Esophagus muscularis mucosa (tissue), 4 donors: ENCODE measurements at regions not wholly inside any gene's neighbourhood (a gene's known extent, or its start where the extent isn't known, plus 50 kb on each side); places are given as distances from the start of the nearest gene placed in this dataset.

ENCODE experiments used
- DNase-seq: peaks from one replicate; pipeline ENCODE4 v3.0.0-alpha.2; 2017; ENCODE audit errors: extremely low spot score
- H3K27ac ChIP-seq, 4 donors: fragments of 200-600 bp; sonication (generic); replicated peaks in 1 of 4; 1 replicate in 3 of 4; 2 replicates in 1 of 4; pipeline ENCODE4 v1.5.1; 2016 to 2019; ENCODE audit warnings: mild to moderate bottlenecking in 1 of 4
- H3K27me3 ChIP-seq, 4 donors: fragments of 200-600 bp; sonication (generic); one replicate each; pipeline versions ENCODE4 v1.5.1 to v1.6.0; 2016 to 2019
- H3K36me3 ChIP-seq, 4 donors: fragments of 200-600 bp; sonication (generic); one replicate each; pipeline ENCODE4 v1.5.1; 2016 to 2019
- H3K4me1 ChIP-seq, 4 donors: fragments of 200-600 bp; sonication (generic); one replicate each; pipeline ENCODE4 v1.5.1; 2016 to 2019
- H3K4me3 ChIP-seq, 4 donors: fragments of 200-600 bp; sonication (generic); 1 replicate in 2 of 4; 2 replicates in 2 of 4; pipeline ENCODE4 v1.5.1; 2016 to 2019; ENCODE audit warnings: mild to moderate bottlenecking in 4 of 4, moderate library complexity in 1 of 4
- H3K9me3 ChIP-seq, 4 donors: fragments of 200-600 bp; sonication (generic); 1 replicate in 3 of 4; 2 replicates in 1 of 4; pipeline ENCODE4 v1.5.1; 2016 to 2019
- EP300 ChIP-seq: sonication (generic); formaldehyde crosslinking; IDR thresholded peaks from one replicate; pipeline ENCODE4 v1.6.1; 2017; ENCODE audit warnings: antibody characterized with exemption
- POLR2A ChIP-seq: fragments of 450-650 bp; IDR thresholded peaks from one replicate; pipeline ENCODE4 v1.6.1; 2017; ENCODE audit warnings: antibody characterized with exemption, moderate library complexity, mild to moderate bottlenecking, low read depth
- POLR2AphosphoS5 ChIP-seq, 2 donors: sonication (generic); formaldehyde crosslinking; IDR thresholded peaks; one replicate each; pipeline ENCODE4 v1.6.1; 2017; ENCODE audit warnings: antibody characterized with exemption in 2 of 2
- WGBS: methylation state at CpG from one replicate; pipeline ENCODE4 v1.1.5; 2018; 5-methylcytosine and 5-hydroxymethylcytosine counted together
- intact Hi-C: fragments of 100-400 bp; cut with DNase I; formaldehyde crosslinking; loops from one replicate; pipeline ENCODE4 v1.15.1; 2023
- TF ChIP-seq, protein P1 (sequence below), 3 experiments: fragments of 200-600 bp in 2 of 3; fragments of 450-650 bp in 1 of 3; sonication (generic) in 2 of 3; IDR thresholded peaks; one replicate each; pipeline ENCODE4 v1.5.1; 2017 to 2019; ENCODE audit warnings: antibody characterized with exemption in 3 of 3, mild to moderate bottlenecking in 2 of 3, moderate library complexity in 1 of 3

DNA sequence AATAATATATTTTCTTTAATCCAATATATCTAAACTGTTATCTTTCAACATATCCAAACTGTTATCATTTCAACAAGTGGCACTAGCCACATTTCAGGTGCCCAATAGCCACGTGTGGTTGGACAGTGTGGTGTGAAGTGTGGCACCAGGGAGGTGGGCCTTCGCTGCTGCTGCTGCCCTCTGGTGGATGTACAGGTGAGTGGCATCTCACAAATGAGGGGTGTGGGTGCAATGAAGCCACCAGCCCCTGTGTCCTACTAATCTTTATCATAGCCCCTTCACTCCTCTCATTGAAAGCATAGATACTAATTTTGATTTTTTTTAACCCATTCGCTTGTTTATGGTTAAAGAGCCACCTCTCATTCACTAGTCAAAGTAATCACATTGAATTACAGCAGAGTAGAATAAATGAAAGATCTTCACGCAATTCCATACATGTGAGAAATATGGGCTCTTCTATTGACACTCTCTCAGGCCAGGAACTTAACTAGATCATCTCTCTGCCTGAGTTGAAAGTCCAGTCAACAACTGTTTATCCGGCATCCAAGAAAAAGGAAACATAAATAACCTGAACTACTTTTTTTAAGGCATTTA, 499.2 kb downstream of the OMA1 start:
- 66% methylated on average over 5 of the region's 5 CpGs for WGBS
- Histone ChIP-seq H3K9me3 (no peaks in the 10 kb centered on the region), H3K27ac (no peak overlapping the region), H3K36me3 (no peaks in the 10 kb centered on the region), H3K4me1 (no peaks in the 10 kb centered on the region), H3K4me3 (no peak overlapping the region), H3K27me3 (no peaks in the 10 kb centered on the region)
- DNase-seq = no peak
- intact Hi-C loops = loop anchor here (2.0 kb wide), 1 partner anchor 1217 kb away; no protein-coding TSS in a partner anchor
- no peak for TF ChIP-seq POLR2AphosphoS5 (IDR thresholded peaks at IDR 0.05)
- TF ChIP-seq, protein P1, sequence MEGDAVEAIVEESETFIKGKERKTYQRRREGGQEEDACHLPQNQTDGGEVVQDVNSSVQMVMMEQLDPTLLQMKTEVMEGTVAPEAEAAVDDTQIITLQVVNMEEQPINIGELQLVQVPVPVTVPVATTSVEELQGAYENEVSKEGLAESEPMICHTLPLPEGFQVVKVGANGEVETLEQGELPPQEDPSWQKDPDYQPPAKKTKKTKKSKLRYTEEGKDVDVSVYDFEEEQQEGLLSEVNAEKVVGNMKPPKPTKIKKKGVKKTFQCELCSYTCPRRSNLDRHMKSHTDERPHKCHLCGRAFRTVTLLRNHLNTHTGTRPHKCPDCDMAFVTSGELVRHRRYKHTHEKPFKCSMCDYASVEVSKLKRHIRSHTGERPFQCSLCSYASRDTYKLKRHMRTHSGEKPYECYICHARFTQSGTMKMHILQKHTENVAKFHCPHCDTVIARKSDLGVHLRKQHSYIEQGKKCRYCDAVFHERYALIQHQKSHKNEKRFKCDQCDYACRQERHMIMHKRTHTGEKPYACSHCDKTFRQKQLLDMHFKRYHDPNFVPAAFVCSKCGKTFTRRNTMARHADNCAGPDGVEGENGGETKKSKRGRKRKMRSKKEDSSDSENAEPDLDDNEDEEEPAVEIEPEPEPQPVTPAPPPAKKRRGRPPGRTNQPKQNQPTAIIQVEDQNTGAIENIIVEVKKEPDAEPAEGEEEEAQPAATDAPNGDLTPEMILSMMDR (IDR thresholded peaks at IDR 0.05) = peak; percentile 65 to 75 (median 74)

DNA sequence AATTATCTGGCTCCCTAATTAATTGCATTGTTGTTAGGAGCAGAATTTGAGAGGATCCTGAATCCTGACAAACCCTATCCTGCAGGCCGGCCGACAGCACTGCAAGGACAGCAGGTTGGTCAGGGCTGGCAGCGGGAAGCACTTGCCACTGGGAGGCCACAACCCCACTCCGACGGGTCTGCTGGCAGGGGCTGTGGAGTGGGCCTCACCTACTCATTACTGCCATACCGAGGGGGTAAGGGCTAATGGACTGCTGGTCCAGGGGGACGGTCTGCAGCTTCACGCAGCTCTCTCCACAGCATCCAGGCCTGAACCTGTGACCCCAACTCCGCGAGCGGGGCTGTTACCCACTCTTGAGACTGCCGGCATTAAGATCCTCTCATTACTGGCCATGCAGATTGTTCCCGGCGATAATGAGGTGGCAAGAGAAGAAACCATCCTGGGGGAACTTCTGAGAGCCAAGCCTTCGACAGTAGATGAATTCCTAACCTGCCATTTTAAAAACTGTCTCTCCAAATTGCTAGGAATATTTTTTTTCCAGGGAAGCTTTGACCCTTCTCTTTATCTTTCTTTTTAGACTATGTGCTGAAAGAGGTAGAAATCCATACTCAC, 501.3 kb downstream of the OMA1 start:
- no peaks in the 10 kb centered on the region for H3K9me3 ChIP-seq
- intact Hi-C loops = no loop called here
- TF ChIP-seq POLR2AphosphoS5 (IDR thresholded peaks at IDR 0.05) = no peak
- TF ChIP-seq, protein P1 (IDR thresholded peaks at IDR 0.05) = no peak
- TF ChIP-seq POLR2A = no peak
- no peak for TF ChIP-seq EP300
- H3K27ac ChIP-seq = no peak overlapping the region
- H3K36me3 ChIP-seq = no peaks in the 10 kb centered on the region
- no peak for DNase-seq
- 85% methylated on average over 13 of the region's 15 CpGs for WGBS
- H3K4me1 ChIP-seq = no peaks in the 10 kb centered on the region
- no peaks in the 10 kb centered on the region for H3K27me3 ChIP-seq
- no peak overlapping the region for H3K4me3 ChIP-seq

DNA sequence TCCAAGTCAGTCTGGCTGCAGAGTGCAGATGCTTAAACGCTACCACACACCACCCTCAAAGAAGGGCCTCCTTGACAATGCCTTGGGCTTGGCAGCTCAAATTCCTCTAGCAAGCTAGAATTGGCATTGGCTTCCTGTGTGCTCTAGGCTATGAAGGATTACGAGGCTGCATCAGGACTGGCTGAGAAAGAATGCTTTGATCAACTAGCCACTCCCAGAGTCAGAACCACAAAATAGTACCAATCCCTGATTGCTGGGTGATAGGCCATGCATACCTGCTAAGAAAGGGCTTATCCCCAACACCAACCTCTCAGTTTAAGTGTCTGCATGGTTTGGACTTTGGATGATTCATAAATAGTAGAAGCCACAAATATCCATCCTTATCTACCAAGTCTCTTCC, 504.9 kb downstream of the OMA1 start:
- H3K9me3 ChIP-seq = no peaks in the 10 kb centered on the region
- H3K4me3 ChIP-seq = no peak overlapping the region
- H3K27ac ChIP-seq = no peak overlapping the region
- TF ChIP-seq EP300 (no peak), POLR2AphosphoS5 (IDR thresholded peaks at IDR 0.05) (no peak), POLR2A (no peak)
- TF ChIP-seq, protein P1 (IDR thresholded peaks at IDR 0.05) = no peak
- WGBS = 57% methylated on average over 1 of the region's 2 CpGs
- no peaks in the 10 kb centered on the region for H3K36me3 ChIP-seq
- H3K27me3 ChIP-seq = peaks cover 0 to 5% (median 0%) of the 10 kb centered on the region in 4 donors
- no peaks in the 10 kb centered on the region for H3K4me1 ChIP-seq
- intact Hi-C loops = no loop called here
- no peak for DNase-seq

DNA sequence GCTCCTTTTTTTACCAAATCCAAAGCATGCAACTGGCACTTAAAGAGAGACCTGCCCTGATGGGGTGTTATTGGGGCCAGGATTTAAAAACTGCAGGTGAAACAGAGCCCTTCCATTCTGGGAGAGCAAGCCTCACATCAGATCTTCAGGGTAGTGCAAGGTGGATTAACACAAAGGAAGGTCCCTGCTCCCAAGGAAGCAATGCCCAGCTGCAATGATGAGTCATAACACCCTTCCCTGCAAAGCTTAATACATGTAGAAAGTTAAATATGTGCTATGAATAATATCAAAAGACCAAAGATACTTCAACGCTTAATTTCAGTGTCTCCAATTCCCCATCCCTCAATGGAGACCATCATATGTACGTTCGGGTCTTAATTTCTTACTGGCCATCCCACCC, 508.0 kb downstream of the OMA1 start:
- DNase-seq = no peak
- Histone ChIP-seq H3K27ac (no peak overlapping the region), H3K9me3 (no peaks in the 10 kb centered on the region), H3K36me3 (no peaks in the 10 kb centered on the region), H3K27me3 (peaks cover 0 to 5% (median 0%) of the 10 kb centered on the region in 4 donors), H3K4me3 (no peak overlapping the region), H3K4me1 (no peaks in the 10 kb centered on the region)
- intact Hi-C loops = no loop called here
- TF ChIP-seq, protein P1 (IDR thresholded peaks at IDR 0.05) = no peak
- TF ChIP-seq EP300 (no peak), POLR2AphosphoS5 (IDR thresholded peaks at IDR 0.05) (no peak), POLR2A (no peak)
- WGBS = 98% methylated on average over 3 of the region's 3 CpGs

DNA sequence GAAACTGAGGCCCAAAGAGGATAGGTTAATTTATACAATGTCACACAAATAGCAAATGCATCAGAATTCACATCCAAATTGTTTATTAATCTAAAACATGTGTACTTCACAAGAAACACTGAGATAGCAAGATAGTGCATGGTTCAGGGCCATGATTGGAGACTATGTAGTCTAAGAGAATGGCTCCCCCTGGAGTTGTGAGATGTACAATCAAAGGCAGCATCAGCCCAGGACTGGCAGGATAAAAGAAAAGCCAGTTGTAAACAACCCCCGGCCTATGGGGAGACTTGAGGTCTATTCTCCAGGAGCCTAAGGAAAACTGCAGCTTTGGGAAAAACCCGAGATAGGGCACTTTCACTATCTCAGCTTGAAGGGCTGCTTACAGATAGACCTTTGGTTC, 511.0 kb downstream of the OMA1 start:
- H3K27me3 ChIP-seq = peaks cover 0 to 5% (median 0%) of the 10 kb centered on the region in 4 donors
- H3K4me1 ChIP-seq = no peaks in the 10 kb centered on the region
- H3K4me3 ChIP-seq = no peak overlapping the region
- H3K9me3 ChIP-seq = no peaks in the 10 kb centered on the region
- no peak for DNase-seq
- TF ChIP-seq EP300 (no peak), POLR2AphosphoS5 (IDR thresholded peaks at IDR 0.05) (no peak), POLR2A (no peak)
- TF ChIP-seq, protein P1 (IDR thresholded peaks at IDR 0.05) = no peak
- no peaks in the 10 kb centered on the region for H3K36me3 ChIP-seq
- WGBS = 67% methylated on average over 2 of the region's 2 CpGs
- no peak overlapping the region for H3K27ac ChIP-seq
- intact Hi-C loops = no loop called here
